ENCODE measurements at regions not wholly inside any gene's neighbourhood (a gene's known extent, or its start where the extent isn't known, plus 50 kb on each side); places are given as distances from the start of the nearest gene placed in this dataset.

DNA sequence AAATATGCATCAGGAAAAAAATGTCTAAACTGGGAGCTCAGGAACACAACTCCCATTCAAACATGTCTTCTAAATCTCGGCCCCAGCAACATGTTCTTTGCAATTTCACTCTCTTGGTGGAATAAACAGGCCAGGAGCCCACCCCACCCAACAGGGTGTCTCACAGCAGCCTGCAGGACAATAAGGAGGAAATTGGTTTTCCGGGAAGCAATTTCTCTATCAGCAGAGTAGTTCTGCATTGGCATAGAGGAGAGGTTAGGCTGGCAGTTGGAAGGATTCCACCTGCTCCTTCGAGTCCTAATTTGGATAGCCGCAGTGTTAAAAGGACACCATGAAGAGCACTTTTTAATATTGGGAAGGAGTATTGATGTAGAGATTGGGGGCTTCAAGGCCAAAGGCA, 55.9 kb upstream of the BARX2 start:
- Mint-ChIP-seq H3K4me3 (no peak overlapping the region), H3K9me3 (no peaks in the 10 kb centered on the region), H3K27ac (no peak overlapping the region), H3K36me3 (ENCODE audit: low read depth) (no peaks in the 10 kb centered on the region), H3K4me1 (ENCODE audit: low read depth) (no peaks in the 10 kb centered on the region), H3K27me3 (no peaks in the 10 kb centered on the region)
- DNase-seq (no peak), ATAC-seq (no peak)
- intact Hi-C loops (cut with micrococcal nuclease): no loop called here
- POLR2A ChIA-PET: no interaction called here
- CTCF ChIA-PET: interaction anchor here (1.0 to 3.2 kb wide), 3 partner anchors 13 to 202 kb away, joined by 3 to 18 read pairs (median 4); no protein-coding TSS in a partner anchor
- TF ChIP-seq, protein P1, sequence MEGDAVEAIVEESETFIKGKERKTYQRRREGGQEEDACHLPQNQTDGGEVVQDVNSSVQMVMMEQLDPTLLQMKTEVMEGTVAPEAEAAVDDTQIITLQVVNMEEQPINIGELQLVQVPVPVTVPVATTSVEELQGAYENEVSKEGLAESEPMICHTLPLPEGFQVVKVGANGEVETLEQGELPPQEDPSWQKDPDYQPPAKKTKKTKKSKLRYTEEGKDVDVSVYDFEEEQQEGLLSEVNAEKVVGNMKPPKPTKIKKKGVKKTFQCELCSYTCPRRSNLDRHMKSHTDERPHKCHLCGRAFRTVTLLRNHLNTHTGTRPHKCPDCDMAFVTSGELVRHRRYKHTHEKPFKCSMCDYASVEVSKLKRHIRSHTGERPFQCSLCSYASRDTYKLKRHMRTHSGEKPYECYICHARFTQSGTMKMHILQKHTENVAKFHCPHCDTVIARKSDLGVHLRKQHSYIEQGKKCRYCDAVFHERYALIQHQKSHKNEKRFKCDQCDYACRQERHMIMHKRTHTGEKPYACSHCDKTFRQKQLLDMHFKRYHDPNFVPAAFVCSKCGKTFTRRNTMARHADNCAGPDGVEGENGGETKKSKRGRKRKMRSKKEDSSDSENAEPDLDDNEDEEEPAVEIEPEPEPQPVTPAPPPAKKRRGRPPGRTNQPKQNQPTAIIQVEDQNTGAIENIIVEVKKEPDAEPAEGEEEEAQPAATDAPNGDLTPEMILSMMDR (IDR thresholded peaks at IDR 0.05): no peak

DNA sequence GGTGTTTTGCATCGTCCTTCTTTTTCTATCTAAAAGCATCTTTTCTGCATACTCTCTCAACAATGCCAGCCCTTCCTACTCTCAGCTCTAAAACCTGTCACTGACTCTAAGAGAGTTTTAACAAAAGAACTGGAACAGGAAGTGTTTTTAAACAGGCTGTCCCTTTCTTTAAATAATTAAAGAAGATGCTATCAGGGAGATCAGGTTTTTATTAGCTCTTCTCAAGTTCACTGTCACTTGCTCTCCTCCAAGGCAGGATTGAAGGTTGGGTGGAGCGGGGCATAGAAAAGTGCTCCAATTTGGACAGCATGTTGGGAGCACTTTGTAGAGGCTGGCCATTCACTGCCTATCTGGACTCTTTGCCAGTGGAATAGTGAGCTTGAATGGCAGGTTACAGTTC, 56.4 kb upstream of the BARX2 start:
- Mint-ChIP-seq H3K27me3 (no peaks in the 10 kb centered on the region), H3K27ac (no peak overlapping the region), H3K36me3 (ENCODE audit: low read depth) (no peaks in the 10 kb centered on the region), H3K4me1 (ENCODE audit: low read depth) (no peaks in the 10 kb centered on the region), H3K4me3 (no peak overlapping the region), H3K9me3 (no peaks in the 10 kb centered on the region)
- no peak for DNase-seq
- intact Hi-C loops (cut with micrococcal nuclease): no loop called here
- TF ChIP-seq, protein P1 (IDR thresholded peaks at IDR 0.05): no peak
- no peak for ATAC-seq
- ChIA-PET POLR2A (no interaction called here), CTCF (interaction anchor here (1.0 to 3.2 kb wide), 5 partner anchors 10 to 202 kb away, joined by 3 to 18 read pairs (median 3); no protein-coding TSS in a partner anchor)

DNA sequence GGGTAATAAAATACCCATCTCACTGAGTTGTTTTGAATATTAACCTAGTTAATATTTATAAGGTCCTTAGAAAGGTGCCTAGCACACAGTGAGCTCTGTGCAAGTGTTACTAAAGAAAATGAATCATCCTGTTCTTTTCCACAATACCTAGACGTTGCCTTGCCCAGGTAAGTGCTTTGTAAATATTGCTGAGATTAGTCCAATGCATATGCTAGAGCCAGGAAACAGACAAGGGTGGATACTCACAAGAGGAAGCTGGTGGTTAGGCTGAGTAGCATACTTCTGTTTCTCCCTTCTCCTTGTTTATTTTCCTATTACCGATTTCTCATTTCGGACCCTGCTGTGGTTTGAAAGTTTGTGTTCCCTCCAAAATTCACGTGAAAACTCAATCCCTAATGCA, 58.1 kb upstream of the BARX2 start:
- no peak for DNase-seq
- TF ChIP-seq, protein P1 (IDR thresholded peaks at IDR 0.05): no peak
- CTCF ChIA-PET: interaction anchor here (3.2 kb wide), 1 partner anchor 15 kb away, joined by 18 read pairs; no protein-coding TSS in a partner anchor
- H3K9me3 Mint-ChIP-seq: no peaks in the 10 kb centered on the region
- H3K27me3 Mint-ChIP-seq: no peaks in the 10 kb centered on the region
- no peak overlapping the region for H3K4me3 Mint-ChIP-seq
- intact Hi-C loops (cut with micrococcal nuclease): no loop called here
- H3K4me1 Mint-ChIP-seq (ENCODE audit: low read depth): no peaks in the 10 kb centered on the region
- ATAC-seq: no peak
- no peaks in the 10 kb centered on the region for H3K36me3 Mint-ChIP-seq (ENCODE audit: low read depth)
- no peak overlapping the region for H3K27ac Mint-ChIP-seq
- POLR2A ChIA-PET: no interaction called here

DNA sequence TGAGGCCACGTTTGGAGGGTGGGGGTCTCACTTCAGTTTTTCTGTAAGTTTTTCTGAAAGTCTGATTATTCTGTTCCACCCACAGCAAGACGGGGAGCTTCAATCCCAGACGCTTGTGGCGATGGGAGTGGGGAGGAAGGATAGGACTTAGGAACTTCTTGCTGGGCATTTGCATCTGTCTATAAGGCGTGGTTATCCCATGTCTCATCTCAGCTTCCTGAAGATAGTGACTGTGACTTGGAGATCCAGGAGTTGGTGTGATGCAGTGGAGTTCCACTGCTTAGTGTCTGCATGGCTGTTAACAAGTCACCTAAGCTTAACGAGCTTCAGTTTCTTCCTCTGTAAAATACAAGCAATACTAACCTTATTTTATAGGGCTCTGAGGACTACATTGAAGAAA, 58.9 kb upstream of the BARX2 start:
- intact Hi-C loops (cut with micrococcal nuclease): no loop called here
- Mint-ChIP-seq H3K4me1 (ENCODE audit: low read depth) (no peaks in the 10 kb centered on the region), H3K4me3 (no peak overlapping the region), H3K27ac (no peak overlapping the region), H3K9me3 (no peaks in the 10 kb centered on the region), H3K36me3 (ENCODE audit: low read depth) (no peaks in the 10 kb centered on the region), H3K27me3 (no peaks in the 10 kb centered on the region)
- TF ChIP-seq, protein P1 (IDR thresholded peaks at IDR 0.05): no peak
- no peak for DNase-seq
- POLR2A ChIA-PET: no interaction called here
- no peak for ATAC-seq
- CTCF ChIA-PET: no interaction called here

DNA sequence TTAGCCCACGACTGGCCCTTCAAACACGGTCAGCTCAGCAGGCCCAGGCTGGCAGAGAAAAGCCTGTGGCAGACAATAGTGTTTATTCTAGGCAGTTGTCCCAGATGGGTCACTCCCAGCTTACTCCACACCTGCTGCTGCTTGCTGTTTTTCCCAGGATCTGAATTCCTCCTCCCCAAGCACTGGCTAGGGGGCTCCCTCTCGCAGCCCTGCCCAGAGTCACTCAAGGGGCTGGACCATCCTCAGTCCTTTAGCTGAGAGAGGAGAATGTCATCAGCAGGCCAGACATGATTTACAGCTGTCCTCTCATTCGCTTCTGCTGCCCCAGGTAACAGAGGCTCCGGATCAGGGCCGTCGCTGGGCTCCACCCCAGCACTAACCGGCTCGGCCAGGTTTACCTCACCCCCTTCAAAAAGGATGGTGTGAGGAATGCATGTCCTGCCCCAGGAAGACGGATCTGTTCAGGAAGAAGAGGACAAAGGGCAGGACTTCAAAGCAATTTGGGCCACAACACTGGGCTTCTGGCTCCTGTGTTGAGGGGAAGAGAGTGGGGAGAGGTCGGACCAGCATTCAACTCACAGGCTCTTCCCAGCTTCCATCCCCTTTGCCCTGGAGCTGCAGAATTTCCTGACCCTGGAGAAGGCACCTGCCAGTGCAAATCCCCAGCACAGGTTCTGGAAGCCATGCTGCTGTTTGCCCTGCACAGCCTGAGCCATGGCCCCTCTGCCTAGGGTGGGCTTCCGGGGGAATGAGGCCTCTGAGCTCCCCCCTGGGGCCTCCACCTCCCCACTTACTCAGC, 59.7 kb upstream of the BARX2 start:
- ChIA-PET POLR2A (no interaction called here), CTCF (interaction anchor here (0.6 kb wide), 1 partner anchor 684 kb away, joined by 3 read pairs; no protein-coding TSS in a partner anchor)
- DNase-seq (no peak), ATAC-seq (no peak)
- no peaks in the 10 kb centered on the region for H3K27me3 Mint-ChIP-seq
- H3K27ac Mint-ChIP-seq: no peak overlapping the region
- H3K4me1 Mint-ChIP-seq (ENCODE audit: low read depth): no peaks in the 10 kb centered on the region
- intact Hi-C loops (cut with micrococcal nuclease): no loop called here
- no peaks in the 10 kb centered on the region for H3K36me3 Mint-ChIP-seq (ENCODE audit: low read depth)
- H3K4me3 Mint-ChIP-seq: no peak overlapping the region
- H3K9me3 Mint-ChIP-seq: no peaks in the 10 kb centered on the region
- TF ChIP-seq, protein P1 (IDR thresholded peaks at IDR 0.05): no peak
